Mesendoderm (in vitro differentiated cells): ENCODE measurements at regions not wholly inside any gene's neighbourhood (a gene's known extent, or its start where the extent isn't known, plus 50 kb on each side); places are given as distances from the start of the nearest gene placed in this dataset.

Source experiments
- DNase-seq: peaks from one replicate; pipeline ENCODE4 v3.0.0; 2013
- H2AK5ac ChIP-seq: 2 replicates; pipeline ENCODE4 v1.6.1; 2013; ENCODE audit warnings: low read length, inconsistent platforms
- H2BK120ac ChIP-seq: 2 replicates; pipeline ENCODE4 v1.6.1; 2013; ENCODE audit warnings: low read depth, mild to moderate bottlenecking, low read length, moderate library complexity, mixed read lengths
- H2BK15ac ChIP-seq: replicated peaks from 2 replicates; pipeline ENCODE4 v1.6.1; 2013; ENCODE audit warnings: low read depth, mild to moderate bottlenecking, moderate library complexity
- H2BK5ac ChIP-seq: 2 replicates; pipeline ENCODE4 v1.6.1; 2013; ENCODE audit warnings: low read length, inconsistent platforms
- H3K18ac ChIP-seq: 2 replicates; pipeline ENCODE4 v1.6.1; 2013; ENCODE audit warnings: mild to moderate bottlenecking, low read length, mixed read lengths
- H3K23ac ChIP-seq: one replicate; pipeline ENCODE4 v1.6.1; 2013; ENCODE audit warnings: low read length
- H3K27ac ChIP-seq: 2 replicates; pipeline ENCODE4 v1.5.1; 2013; ENCODE audit warnings: low read depth, mild to moderate bottlenecking, inconsistent platforms, low read length, moderate library complexity
- H3K27me3 ChIP-seq: 2 replicates; pipeline ENCODE4 v1.6.1; 2013; ENCODE audit warnings: low read length, control low read depth, mild to moderate bottlenecking, inconsistent platforms; ENCODE audit not compliant: insufficient read depth, poor library complexity
- H3K36me3 ChIP-seq: 2 replicates; pipeline ENCODE4 v1.6.1; 2013; ENCODE audit warnings: low read length, inconsistent platforms; ENCODE audit not compliant: control insufficient read depth, insufficient read depth
- H3K4ac ChIP-seq: one replicate; pipeline ENCODE4 v1.6.1; 2013; ENCODE audit warnings: low read depth, mild to moderate bottlenecking, low read length, moderate library complexity
- H3K4me1 ChIP-seq: 2 replicates; pipeline ENCODE4 v1.6.1; 2013; ENCODE audit warnings: low read depth, low read length, inconsistent platforms; ENCODE audit not compliant: control insufficient read depth
- H3K4me2 ChIP-seq: 2 replicates; pipeline ENCODE4 v1.6.1; 2013; ENCODE audit warnings: low read length
- H3K4me3 ChIP-seq: 2 replicates; pipeline ENCODE4 v1.5.1; 2013; ENCODE audit warnings: mild to moderate bottlenecking, low read length
- H3K56ac ChIP-seq: one replicate; pipeline ENCODE4 v1.6.1; 2013; ENCODE audit warnings: low read length
- H3K79me1 ChIP-seq: 2 replicates; pipeline ENCODE4 v1.6.1; 2013; ENCODE audit warnings: low read length, inconsistent platforms
- H3K79me2 ChIP-seq: 2 replicates; pipeline ENCODE4 v1.6.1; 2013; ENCODE audit warnings: mild to moderate bottlenecking, low read length; ENCODE audit not compliant: control insufficient read depth, insufficient read depth
- H3K9ac ChIP-seq: 2 replicates; pipeline ENCODE4 v1.6.1; 2013; ENCODE audit warnings: low read length, inconsistent platforms
- H4K5ac ChIP-seq: one replicate; pipeline ENCODE4 v1.6.1; 2013; ENCODE audit warnings: low read length
- H4K8ac ChIP-seq: one replicate; pipeline ENCODE4 v1.6.1; 2013; ENCODE audit warnings: low read depth, mild to moderate bottlenecking, control low read depth, low read length, moderate library complexity
- WGBS: extraction: QIAGEN DNeasy Blood & Tissue Kit; methylation state at CpG from one replicate; pipeline ENCODE4 v1.1.7; 2013; ENCODE audit warnings: low lambda C conversion rate, missing lambda C conversion rate; ENCODE audit not compliant: insufficient coverage; ENCODE audit errors: extremely low coverage; 5-methylcytosine and 5-hydroxymethylcytosine counted together

DNA sequence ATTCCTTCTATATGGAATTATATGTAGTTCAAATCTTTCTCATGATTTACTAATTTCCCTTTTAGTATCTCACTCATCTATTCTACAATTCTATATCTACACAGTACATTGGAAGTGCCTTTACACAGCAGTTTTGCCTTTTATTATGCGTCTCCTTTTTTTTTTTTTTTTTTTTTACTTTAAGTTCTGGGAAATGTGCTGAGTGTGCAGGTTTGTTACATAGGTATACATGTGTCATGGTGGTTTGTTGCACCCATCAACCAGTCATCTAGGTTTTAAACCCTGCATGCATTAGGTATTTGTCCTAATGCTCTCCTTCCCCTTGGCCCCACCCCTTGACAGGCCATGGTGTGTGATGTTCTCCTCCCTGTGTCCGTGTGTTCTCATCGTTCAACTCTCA is 1150.1 kb upstream of the PRR20A start:
- no peak for DNase-seq
- H3K4me2 ChIP-seq: no peak overlapping the region
- no peak overlapping the region for H3K18ac ChIP-seq
- no peak overlapping the region for H4K5ac ChIP-seq
- H3K4me3 ChIP-seq: no peak overlapping the region
- no peak overlapping the region for H4K8ac ChIP-seq
- WGBS: no CpG with 5 or more reads among the region's 3 CpGs
- H2AK5ac ChIP-seq: no peak overlapping the region
- no peak overlapping the region for H3K27ac ChIP-seq
- no peaks in the 10 kb centered on the region for H3K4me1 ChIP-seq
- no peak overlapping the region for H3K4ac ChIP-seq
- H3K9ac ChIP-seq: no peak overlapping the region
- H2BK120ac ChIP-seq: no peak overlapping the region
- no peak overlapping the region for H3K56ac ChIP-seq
- no peaks in the 10 kb centered on the region for H3K36me3 ChIP-seq
- H3K23ac ChIP-seq: no peak overlapping the region
- H2BK15ac ChIP-seq: no peak overlapping the region
- H3K79me1 ChIP-seq: no peaks in the 10 kb centered on the region
- H3K27me3 ChIP-seq: no peaks in the 10 kb centered on the region
- H2BK5ac ChIP-seq: no peak overlapping the region
- H3K79me2 ChIP-seq: no peaks in the 10 kb centered on the region

- H3K9ac ChIP-seq: no peak overlapping the region
- no peaks in the 10 kb centered on the region for H3K36me3 ChIP-seq
- H4K8ac ChIP-seq: no peak overlapping the region
- no peak overlapping the region for H2AK5ac ChIP-seq
- no peak overlapping the region for H2BK5ac ChIP-seq
- no peak overlapping the region for H2BK15ac ChIP-seq
- no peak overlapping the region for H2BK120ac ChIP-seq
- H3K18ac ChIP-seq: no peak overlapping the region
- no peaks in the 10 kb centered on the region for H3K27me3 ChIP-seq
- no peaks in the 10 kb centered on the region for H3K79me2 ChIP-seq
- no peaks in the 10 kb centered on the region for H3K4me1 ChIP-seq
- H3K4me2 ChIP-seq: no peak overlapping the region
- no peak overlapping the region for H3K23ac ChIP-seq
- no peak overlapping the region for H3K4ac ChIP-seq
- H3K79me1 ChIP-seq: no peaks in the 10 kb centered on the region
- no peak overlapping the region for H3K56ac ChIP-seq
- H4K5ac ChIP-seq: no peak overlapping the region
- no CpG with 5 or more reads among the region's 2 CpGs for WGBS
- no peak overlapping the region for H3K4me3 ChIP-seq
- no peak for DNase-seq
- H3K27ac ChIP-seq: no peak overlapping the region
These were observed 1149.1 kb upstream of the PRR20A start for GRCh38 chr13:55991666-55992065.

DNA sequence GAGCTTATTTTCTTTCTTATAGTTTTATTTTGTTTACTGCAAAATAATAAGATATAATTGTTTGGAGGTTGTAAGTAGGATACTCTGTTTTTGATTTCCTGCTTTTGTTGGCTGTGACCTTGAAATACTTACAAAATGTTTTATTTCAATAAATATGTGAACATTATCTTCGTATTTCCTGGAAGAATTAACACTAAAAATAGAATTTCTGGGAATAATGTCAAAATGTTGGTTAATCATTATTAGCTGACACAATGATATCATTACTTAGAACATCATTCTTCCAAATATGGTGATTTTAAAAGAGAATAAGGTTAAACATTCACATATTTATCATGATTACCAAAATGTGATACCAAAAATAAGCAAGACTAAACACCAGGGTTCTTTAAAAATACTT is 1148.6 kb upstream of the PRR20A start:
- Histone ChIP-seq H3K36me3 (no peaks in the 10 kb centered on the region), H4K8ac (no peak overlapping the region), H2AK5ac (no peak overlapping the region), H2BK15ac (no peak overlapping the region), H3K4me3 (no peak overlapping the region), H2BK120ac (no peak overlapping the region), H3K18ac (no peak overlapping the region), H3K4ac (no peak overlapping the region), H3K56ac (no peak overlapping the region), H3K79me2 (no peaks in the 10 kb centered on the region), H3K9ac (no peak overlapping the region), H3K4me1 (no peaks in the 10 kb centered on the region), H4K5ac (no peak overlapping the region), H3K4me2 (no peak overlapping the region), H3K27me3 (no peaks in the 10 kb centered on the region), H3K79me1 (no peaks in the 10 kb centered on the region), H3K23ac (no peak overlapping the region), H3K27ac (no peak overlapping the region), H2BK5ac (no peak overlapping the region)
- WGBS: no CpG with 5 or more reads among the region's 1 CpG
- DNase-seq: no peak

DNA sequence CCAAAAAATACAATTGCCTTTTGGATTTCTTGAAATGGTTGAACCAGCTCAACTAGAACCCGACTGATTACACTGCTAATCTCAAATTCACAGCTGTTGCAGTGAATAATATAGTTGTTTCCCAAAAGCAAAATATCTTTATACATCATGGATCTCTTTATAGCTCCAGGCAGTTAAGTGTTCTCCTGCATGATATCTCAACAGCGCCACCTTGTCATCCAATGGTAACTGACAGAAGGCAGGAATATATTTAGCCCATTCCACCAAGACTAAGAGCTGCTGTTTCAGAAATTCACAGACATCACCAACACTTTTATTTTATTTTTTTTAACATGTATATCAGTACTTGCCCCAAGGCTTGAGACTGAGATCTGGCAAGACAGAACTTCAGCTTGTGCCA is 1141.0 kb upstream of the PRR20A start:
- no peak overlapping the region for H2BK5ac ChIP-seq
- no peak overlapping the region for H4K8ac ChIP-seq
- no peaks in the 10 kb centered on the region for H3K36me3 ChIP-seq
- peak; percentile 47 for DNase-seq
- H3K27me3 ChIP-seq: no peaks in the 10 kb centered on the region
- no peak overlapping the region for H3K18ac ChIP-seq
- H3K4me3 ChIP-seq: no peak overlapping the region
- no peak overlapping the region for H3K27ac ChIP-seq
- H2AK5ac ChIP-seq: no peak overlapping the region
- no peak overlapping the region for H3K23ac ChIP-seq
- no peak overlapping the region for H2BK15ac ChIP-seq
- no peak overlapping the region for H3K4me2 ChIP-seq
- no peaks in the 10 kb centered on the region for H3K79me1 ChIP-seq
- no peaks in the 10 kb centered on the region for H3K79me2 ChIP-seq
- no peak overlapping the region for H3K56ac ChIP-seq
- H2BK120ac ChIP-seq: no peak overlapping the region
- H3K4me1 ChIP-seq: no peaks in the 10 kb centered on the region
- no CpG with 5 or more reads among the region's 2 CpGs for WGBS
- no peak overlapping the region for H3K9ac ChIP-seq
- no peak overlapping the region for H3K4ac ChIP-seq
- no peak overlapping the region for H4K5ac ChIP-seq

- no peak overlapping the region for H3K4me3 ChIP-seq
- no peak overlapping the region for H3K27ac ChIP-seq
- no peak for DNase-seq
- no peak overlapping the region for H3K56ac ChIP-seq
- H2BK5ac ChIP-seq: no peak overlapping the region
- WGBS: no CpG with 5 or more reads among the region's 2 CpGs
- no peak overlapping the region for H4K8ac ChIP-seq
- H3K79me2 ChIP-seq: no peaks in the 10 kb centered on the region
- H3K9ac ChIP-seq: no peak overlapping the region
- H3K23ac ChIP-seq: no peak overlapping the region
- H3K79me1 ChIP-seq: no peaks in the 10 kb centered on the region
- no peaks in the 10 kb centered on the region for H3K4me1 ChIP-seq
- H2BK15ac ChIP-seq: no peak overlapping the region
- no peak overlapping the region for H2AK5ac ChIP-seq
- no peak overlapping the region for H3K4me2 ChIP-seq
- H3K4ac ChIP-seq: no peak overlapping the region
- H2BK120ac ChIP-seq: no peak overlapping the region
- no peak overlapping the region for H3K18ac ChIP-seq
- no peaks in the 10 kb centered on the region for H3K36me3 ChIP-seq
- no peak overlapping the region for H4K5ac ChIP-seq
- H3K27me3 ChIP-seq: no peaks in the 10 kb centered on the region
These were observed 1131.3 kb upstream of the PRR20A start for GRCh38 chr13:56009418-56009817.

DNA sequence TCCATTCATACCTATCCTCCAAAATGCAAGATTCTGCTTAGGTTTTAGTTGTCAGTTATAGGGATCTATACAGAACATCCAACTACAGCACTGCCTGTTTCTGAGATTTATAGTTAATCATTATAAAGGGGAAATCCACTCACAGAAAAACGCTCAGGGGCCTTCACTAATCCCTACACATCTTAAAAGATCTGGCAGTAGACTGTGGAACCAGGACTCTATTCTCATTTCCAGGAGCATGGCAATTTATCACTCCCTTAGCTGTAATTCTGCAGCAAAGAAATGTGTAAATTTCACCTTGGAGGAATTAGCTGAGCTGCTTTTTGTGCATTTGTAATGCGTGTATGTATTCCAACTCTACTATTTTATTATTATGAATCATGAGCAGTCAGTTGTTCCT is 1128.1 kb upstream of the PRR20A start:
- WGBS: no CpG with 5 or more reads among the region's 2 CpGs

More for the DNA sequence above, 1128.1 kb upstream of the PRR20A start:
- no peaks in the 10 kb centered on the region for H3K79me2 ChIP-seq
- DNase-seq: no peak
- no peak overlapping the region for H3K18ac ChIP-seq
- H3K79me1 ChIP-seq: no peaks in the 10 kb centered on the region
- peaks cover 2% of the 10 kb centered on the region for H3K4me1 ChIP-seq
- no peak overlapping the region for H2BK5ac ChIP-seq
- H3K27me3 ChIP-seq: no peaks in the 10 kb centered on the region
- H3K9ac ChIP-seq: no peak overlapping the region
- H3K4ac ChIP-seq: no peak overlapping the region
- H3K56ac ChIP-seq: no peak overlapping the region
- H3K4me3 ChIP-seq: no peak overlapping the region
- H3K4me2 ChIP-seq: no peak overlapping the region
- H4K5ac ChIP-seq: no peak overlapping the region
- H2BK15ac ChIP-seq: no peak overlapping the region
- H4K8ac ChIP-seq: no peak overlapping the region
- no peaks in the 10 kb centered on the region for H3K36me3 ChIP-seq
- H3K27ac ChIP-seq: no peak overlapping the region
- H3K23ac ChIP-seq: no peak overlapping the region
- H2BK120ac ChIP-seq: no peak overlapping the region
- H2AK5ac ChIP-seq: no peak overlapping the region
